Neural progenitor cell (in vitro differentiated cells): ENCODE measurements at regions not wholly inside any gene's neighbourhood (a gene's known extent, or its start where the extent isn't known, plus 50 kb on each side); places are given as distances from the start of the nearest gene placed in this dataset.

ENCODE experiments used
- DNase-seq: peaks from one replicate; pipeline ENCODE4 v3.0.0-alpha.2; 2016; ENCODE audit warnings: low spot score
- H2AFZ ChIP-seq: fragments of 200-600 bp; sonication (generic); replicated peaks from 2 replicates; pipeline ENCODE4 v1.6.1; 2016; ENCODE audit warnings: antibody characterized with exemption
- H3F3A ChIP-seq: fragments of 200-600 bp; sonication (generic); 2 replicates; pipeline ENCODE4 v1.6.1; 2016; ENCODE audit warnings: antibody characterized with exemption, low read depth
- H3K27ac ChIP-seq: fragments of 200-600 bp; sonication (generic); 2 replicates; pipeline ENCODE4 v1.5.1; 2016; ENCODE audit warnings: mild to moderate bottlenecking
- H3K27me3 ChIP-seq: fragments of 200-600 bp; sonication (generic); 2 replicates; pipeline ENCODE4 v1.6.1; 2016; ENCODE audit warnings: mild to moderate bottlenecking, moderate library complexity
- H3K36me3 ChIP-seq: fragments of 200-600 bp; sonication (generic); 2 replicates; pipeline ENCODE4 v1.5.1; 2016
- H3K4me1 ChIP-seq: fragments of 200-600 bp; sonication (generic); 2 replicates; pipeline ENCODE4 v1.6.1; 2016; ENCODE audit warnings: mixed run types
- H3K4me2 ChIP-seq: fragments of 200-600 bp; sonication (generic); 2 replicates; pipeline ENCODE4 v1.6.1; 2016
- H3K4me3 ChIP-seq: fragments of 200-600 bp; sonication (generic); 2 replicates; pipeline ENCODE4 v1.5.1; 2016
- H3K79me2 ChIP-seq: fragments of 200-600 bp; sonication (generic); 2 replicates; pipeline ENCODE4 v1.6.1; 2016; ENCODE audit warnings: low read depth
- H3K9ac ChIP-seq: fragments of 200-600 bp; sonication (generic); 2 replicates; pipeline ENCODE4 v1.6.1; 2016
- H3K9me3 ChIP-seq: fragments of 200-600 bp; sonication (generic); 2 replicates; pipeline ENCODE4 v1.5.1; 2016; ENCODE audit warnings: low read depth
- H4K20me1 ChIP-seq: fragments of 200-600 bp; sonication (generic); 2 replicates; pipeline ENCODE4 v1.6.1; 2016; ENCODE audit warnings: low read depth
- H3K27ac Mint-ChIP-seq: 3 replicates; pipeline ENCODE4 v1.8.0; 2021; ENCODE audit warnings: mixed read lengths
- H3K27me3 Mint-ChIP-seq: 2 replicates; pipeline ENCODE4 v1.8.0; 2022; ENCODE audit warnings: low read depth, mild to moderate bottlenecking, inconsistent platforms, moderate library complexity, mixed read lengths; ENCODE audit not compliant: insufficient read depth
- H3K36me3 Mint-ChIP-seq: 3 replicates; pipeline ENCODE4 v1.8.0; 2021; ENCODE audit warnings: mixed read lengths
- H3K4me1 Mint-ChIP-seq: 3 replicates; pipeline ENCODE4 v1.8.0; 2021; ENCODE audit warnings: mixed read lengths
- H3K4me3 Mint-ChIP-seq: 3 replicates; pipeline ENCODE4 v1.8.0; 2021; ENCODE audit warnings: mild to moderate bottlenecking, moderate library complexity, mixed read lengths
- H3K9me3 Mint-ChIP-seq: 3 replicates; pipeline ENCODE4 v1.8.0; 2020; ENCODE audit warnings: mixed read lengths
- CTCF ChIP-seq: fragments of 200-600 bp; sonication (generic); IDR thresholded peaks from 2 replicates; pipeline ENCODE4 v1.5.1; 2017; ENCODE audit warnings: antibody characterized with exemption, mild to moderate bottlenecking
- EZH2 ChIP-seq: fragments of 200-600 bp; sonication (generic); IDR thresholded peaks from 2 replicates; pipeline ENCODE4 v1.6.1; 2017; ENCODE audit warnings: antibody characterized with exemption, mild to moderate bottlenecking, moderate library complexity
- EZH2phosphoT487 ChIP-seq: fragments of 200-600 bp; sonication (generic); IDR thresholded peaks from 2 replicates; pipeline ENCODE4 v1.6.1; 2017; ENCODE audit warnings: antibody characterized with exemption

GRCh38 chr4:180169394-180169793 lies 2073.8 kb upstream of the TENM3 start:
- H3K27me3 Mint-ChIP-seq, result no peaks in the 10 kb centered on the region
- Histone ChIP-seq H4K20me1 (no peaks in the 10 kb centered on the region), H2AFZ (no peak overlapping the region), H3K27me3 (no peaks in the 10 kb centered on the region), H3K4me2 (no peak overlapping the region), H3K79me2 (no peaks in the 10 kb centered on the region), H3K36me3 (no peaks in the 10 kb centered on the region), H3K4me3 (no peak overlapping the region), H3K9me3 (no peaks in the 10 kb centered on the region), H3K27ac (no peak overlapping the region), H3K9ac (no peak overlapping the region), H3K4me1 (no peaks in the 10 kb centered on the region), H3F3A (no peaks in the 10 kb centered on the region)
- DNase-seq, result no peak
- H3K4me3 Mint-ChIP-seq, result no peak overlapping the region
- TF ChIP-seq CTCF, result no peak
- TF ChIP-seq EZH2phosphoT487, result no peak
- no peak for TF ChIP-seq EZH2
- no peaks in the 10 kb centered on the region for H3K4me1 Mint-ChIP-seq
- H3K27ac Mint-ChIP-seq, result no peak overlapping the region
- H3K9me3 Mint-ChIP-seq, result no peaks in the 10 kb centered on the region
- H3K36me3 Mint-ChIP-seq, result no peaks in the 10 kb centered on the region

- no peaks in the 10 kb centered on the region for H3K4me1 ChIP-seq
- H3K4me2 ChIP-seq, result no peak overlapping the region
- no peak overlapping the region for H3K4me3 Mint-ChIP-seq
- no peaks in the 10 kb centered on the region for H3K36me3 Mint-ChIP-seq
- H3K27me3 Mint-ChIP-seq, result no peaks in the 10 kb centered on the region
- no peaks in the 10 kb centered on the region for H3K9me3 Mint-ChIP-seq
- H3K79me2 ChIP-seq, result no peaks in the 10 kb centered on the region
- H4K20me1 ChIP-seq, result no peaks in the 10 kb centered on the region
- H3K9ac ChIP-seq, result no peak overlapping the region
- H3K27me3 ChIP-seq, result no peaks in the 10 kb centered on the region
- H2AFZ ChIP-seq, result no peak overlapping the region
- H3F3A ChIP-seq, result no peaks in the 10 kb centered on the region
- no peak overlapping the region for H3K4me3 ChIP-seq
- H3K27ac Mint-ChIP-seq, result no peak overlapping the region
- DNase-seq, result no peak
- no peaks in the 10 kb centered on the region for H3K9me3 ChIP-seq
- TF ChIP-seq EZH2, result no peak
- no peaks in the 10 kb centered on the region for H3K36me3 ChIP-seq
- no peaks in the 10 kb centered on the region for H3K4me1 Mint-ChIP-seq
- no peak overlapping the region for H3K27ac ChIP-seq
Measured at GRCh38 chr4:180169966-180170365, 2073.2 kb upstream of the TENM3 start.

- TF ChIP-seq CTCF, result no peak
- no peak for TF ChIP-seq EZH2
- TF ChIP-seq EZH2phosphoT487, result no peak
- Histone ChIP-seq H4K20me1 (no peaks in the 10 kb centered on the region), H3K9me3 (no peaks in the 10 kb centered on the region), H3F3A (no peaks in the 10 kb centered on the region), H3K4me2 (no peak overlapping the region), H3K27me3 (no peaks in the 10 kb centered on the region), H3K4me3 (no peak overlapping the region), H3K27ac (no peak overlapping the region), H3K79me2 (no peaks in the 10 kb centered on the region), H3K4me1 (no peaks in the 10 kb centered on the region), H3K9ac (no peak overlapping the region), H3K36me3 (no peaks in the 10 kb centered on the region), H2AFZ (no peak overlapping the region)
- Mint-ChIP-seq H3K36me3 (no peaks in the 10 kb centered on the region), H3K9me3 (no peaks in the 10 kb centered on the region), H3K4me1 (no peaks in the 10 kb centered on the region), H3K27me3 (peaks cover 2% of the 10 kb centered on the region), H3K27ac (no peak overlapping the region), H3K4me3 (no peak overlapping the region)
- no peak for DNase-seq
Measured at GRCh38 chr4:180179146-180179545, 2064.1 kb upstream of the TENM3 start.

- Histone ChIP-seq H3K4me3 (no peak overlapping the region), H3K9me3 (no peaks in the 10 kb centered on the region), H4K20me1 (no peaks in the 10 kb centered on the region), H3K4me2 (no peak overlapping the region), H3K27me3 (no peaks in the 10 kb centered on the region), H3K9ac (no peak overlapping the region), H2AFZ (no peak overlapping the region), H3K4me1 (no peaks in the 10 kb centered on the region), H3K79me2 (no peaks in the 10 kb centered on the region), H3F3A (no peaks in the 10 kb centered on the region), H3K36me3 (no peaks in the 10 kb centered on the region), H3K27ac (no peak overlapping the region)
- Mint-ChIP-seq H3K36me3 (no peaks in the 10 kb centered on the region), H3K27me3 (no peaks in the 10 kb centered on the region), H3K27ac (no peak overlapping the region), H3K9me3 (no peaks in the 10 kb centered on the region), H3K4me3 (no peak overlapping the region), H3K4me1 (no peaks in the 10 kb centered on the region)
- DNase-seq, result no peak
- TF ChIP-seq CTCF (no peak), EZH2 (no peak), EZH2phosphoT487 (no peak)
Measured at GRCh38 chr4:180189666-180190065, 2053.5 kb upstream of the TENM3 start.
